Aorta (tissue), 5 donors: ENCODE measurements at regions not wholly inside any gene's neighbourhood (a gene's known extent, or its start where the extent isn't known, plus 50 kb on each side); places are given as distances from the start of the nearest gene placed in this dataset.

Experiments
- ATAC-seq: fragments of 200-7000 bp; cut with Tn5 transposase; one replicate; pipeline ENCODE4 v1.9.1; 2022; ENCODE audit warnings: moderate library complexity; ENCODE audit not compliant: low FRiP score
- DNase-seq, 2 donors: peaks; one replicate each; pipeline ENCODE4 v3.0.0-alpha.2; 2020
- H3K27ac ChIP-seq, 2 donors: one replicate each; pipeline ENCODE4 v1.5.1; 2013; ENCODE audit warnings: low read length in 2 of 2, mild to moderate bottlenecking in 2 of 2, moderate library complexity in 2 of 2, control low read depth in 1 of 2, inconsistent platforms in 1 of 2, low read depth in 1 of 2
- H3K27me3 ChIP-seq, 2 donors: one replicate each; pipeline ENCODE4 v1.6.1; 2013; ENCODE audit warnings: control low read depth in 1 of 2, low read length in 1 of 2, mild to moderate bottlenecking in 1 of 2, moderate library complexity in 1 of 2; ENCODE audit not compliant: insufficient read depth in 2 of 2, control insufficient read depth in 1 of 2
- H3K36me3 ChIP-seq, 2 donors: one replicate each; pipeline ENCODE4 v1.6.1; 2013; ENCODE audit warnings: control low read depth in 1 of 2, low read length in 1 of 2, mild to moderate bottlenecking in 1 of 2; ENCODE audit not compliant: insufficient read depth in 2 of 2, control insufficient read depth in 1 of 2
- H3K4me1 ChIP-seq, 2 donors: one replicate each; pipeline ENCODE4 v1.6.1; 2013; ENCODE audit warnings: low read length in 2 of 2, control low read depth in 1 of 2, mild to moderate bottlenecking in 1 of 2, moderate library complexity in 1 of 2; ENCODE audit not compliant: insufficient read depth in 2 of 2, control insufficient read depth in 1 of 2
- H3K4me3 ChIP-seq, 2 donors: one replicate each; pipeline ENCODE4 v1.5.1; 2013; ENCODE audit warnings: low read length in 2 of 2, control low read depth in 1 of 2, mild to moderate bottlenecking in 1 of 2
- H3K9me3 ChIP-seq: one replicate; pipeline ENCODE4 v1.6.1; 2013; ENCODE audit warnings: mild to moderate bottlenecking, low read length; ENCODE audit not compliant: control insufficient read depth
- WGBS, 2 donors: extraction: QIAGEN DNeasy Blood & Tissue Kit; methylation state at CpG; one replicate each; pipeline ENCODE4 v1.1.7; 2013; 5-methylcytosine and 5-hydroxymethylcytosine counted together
- intact Hi-C, 2 donors: fragments of 100-400 bp; cut with DNase I; formaldehyde crosslinking; loops; one replicate each; pipeline versions ENCODE4 v1.14.2 to v1.15.0; 2022
- donor health status: healthy with polysubstance abuse.
- donor health status: Bipolar disorder and iron deficiency.
- donor health status: DM: no; HTN: no; CAD: no.
- donor health status: DM: no; HTN: no; CAD: no.
- donor health status: DM: yes; HTN: yes; CAD: no.

- Histone ChIP-seq H3K27me3 (no peaks in the 10 kb centered on the region), H3K36me3 (no peaks in the 10 kb centered on the region), H3K9me3 (no peaks in the 10 kb centered on the region), H3K27ac (no peak overlapping the region), H3K4me3 (no peak overlapping the region), H3K4me1 (no peaks in the 10 kb centered on the region)
- ATAC-seq, result no peak
- no peak for DNase-seq
- WGBS, 2 donors, result 26 to 29% methylated on average over 4 of the region's 4 CpGs
- intact Hi-C loops, result no loop called here
These were observed 56.4 kb upstream of the USP44 start for GRCh38 chr12:95607642-95608041.

GRCh38 chr12:95605875-95606274, 54.6 kb upstream of the USP44 start:
- no peak for DNase-seq
- intact Hi-C loops, result no loop called here
- H3K27ac ChIP-seq, result no peak overlapping the region

DNA sequence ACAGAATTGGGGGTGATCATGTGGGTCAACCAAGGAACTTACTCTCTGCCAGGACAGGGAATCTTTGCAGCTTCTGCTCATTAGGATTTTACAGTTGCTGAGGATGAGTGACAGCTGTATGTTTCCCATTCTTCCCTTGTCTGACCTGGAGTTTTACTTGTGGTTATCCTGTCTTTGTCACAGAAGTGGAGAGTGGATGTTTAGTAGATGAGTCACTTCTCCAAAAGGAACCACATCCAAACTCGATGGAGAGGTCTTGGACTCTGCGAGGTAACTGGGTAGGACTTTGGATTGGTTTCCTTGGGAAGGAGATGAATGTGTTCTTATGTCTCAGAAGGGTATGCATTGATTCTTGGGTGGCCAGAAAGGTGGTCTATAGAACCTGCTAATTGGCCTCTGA, 53.8 kb upstream of the USP44 start:
- DNase-seq, result no peak
- 18 to 32% methylated on average over 2 of the region's 2 CpGs for WGBS, 2 donors
- no peak for ATAC-seq
- Histone ChIP-seq H3K27ac (peak overlapping the region in 1 of 2 donors; percentile 20), H3K36me3 (no peaks in the 10 kb centered on the region), H3K4me1 (no peaks in the 10 kb centered on the region), H3K4me3 (no peak overlapping the region), H3K27me3 (no peaks in the 10 kb centered on the region), H3K9me3 (no peaks in the 10 kb centered on the region)
- intact Hi-C loops, result no loop called here

More at GRCh38 chr12:95605875-95606274, 54.6 kb upstream of the USP44 start:
- ATAC-seq, result peak; percentile 53
- no peaks in the 10 kb centered on the region for H3K9me3 ChIP-seq
- H3K36me3 ChIP-seq, result no peaks in the 10 kb centered on the region
- WGBS, 2 donors, result 2 to 5% methylated on average over 4 of the region's 4 CpGs
- no peaks in the 10 kb centered on the region for H3K4me1 ChIP-seq
- no peak overlapping the region for H3K4me3 ChIP-seq
- no peaks in the 10 kb centered on the region for H3K27me3 ChIP-seq

DNA sequence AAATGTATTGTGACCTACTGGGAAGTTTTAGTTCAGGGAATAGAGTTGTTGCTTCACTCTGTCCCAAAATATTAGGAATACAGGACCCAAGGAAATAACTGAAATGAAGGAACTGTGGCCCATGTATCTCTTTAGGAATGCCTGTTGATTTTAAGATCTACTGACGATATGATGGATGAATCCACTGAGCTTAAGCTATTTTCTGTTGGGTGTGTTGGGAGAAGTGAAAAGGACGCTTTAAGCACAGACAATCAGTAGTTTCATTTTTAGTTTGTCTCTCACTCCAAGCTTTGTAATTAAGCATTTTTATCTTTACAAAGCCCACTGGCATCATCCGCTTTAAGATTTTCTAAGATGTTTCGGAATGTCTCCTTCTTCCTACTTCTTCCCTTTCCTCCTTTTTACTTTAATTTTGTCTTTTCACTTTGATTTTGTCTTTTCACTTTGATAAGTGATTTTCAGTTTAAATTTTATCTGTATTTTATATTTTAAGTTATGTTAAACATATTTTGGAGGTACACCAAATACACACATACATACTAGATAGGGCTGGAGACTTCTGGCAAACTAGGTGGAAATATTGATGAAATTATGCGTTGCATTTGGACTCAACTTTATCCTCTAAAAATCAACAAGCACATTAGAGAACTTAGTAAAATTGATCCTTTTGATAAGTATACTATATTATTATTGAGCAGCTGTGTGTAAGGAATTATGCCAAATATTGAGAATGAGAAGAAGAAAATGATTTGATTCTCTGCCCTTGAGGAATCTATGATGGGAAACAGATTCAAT, 52.3 kb upstream of the USP44 start:
- no peaks in the 10 kb centered on the region for H3K36me3 ChIP-seq
- no peaks in the 10 kb centered on the region for H3K4me1 ChIP-seq
- no peaks in the 10 kb centered on the region for H3K27me3 ChIP-seq
- intact Hi-C loops, result no loop called here
- ATAC-seq (no peak), DNase-seq (no peak)
- WGBS, 2 donors, result 71 to 80% methylated on average over 5 of the region's 5 CpGs
- no peak overlapping the region for H3K27ac ChIP-seq
- H3K4me3 ChIP-seq, result no peak overlapping the region
- H3K9me3 ChIP-seq, result no peaks in the 10 kb centered on the region

- DNase-seq (no peak), ATAC-seq (no peak)
- Histone ChIP-seq H3K4me3 (no peak overlapping the region), H3K27ac (no peak overlapping the region), H3K27me3 (no peaks in the 10 kb centered on the region), H3K9me3 (no peaks in the 10 kb centered on the region), H3K36me3 (no peaks in the 10 kb centered on the region), H3K4me1 (no peaks in the 10 kb centered on the region)
- 24 to 28% methylated on average over 6 of the region's 6 CpGs for WGBS, 2 donors
- intact Hi-C loops, result no loop called here
These were observed 50.0 kb upstream of the USP44 start for GRCh38 chr12:95601091-95601961.
